CD4-positive, alpha-beta memory T cell (primary cell): ENCODE measurements at regions not wholly inside any gene's neighbourhood (a gene's known extent, or its start where the extent isn't known, plus 50 kb on each side); places are given as distances from the start of the nearest gene placed in this dataset.
"Not testable (repeated sequence)": the region's sequence is repeated elsewhere in the genome, so short reads cannot be mapped to it uniquely, and the experiment has no call there.

Experiments used
- CTCF ChIA-PET: fragments of 350-600 bp; sonication (Branson Sonifier 250); formaldehyde crosslinking; loops from one replicate; lab custom pipeline; 2021; ENCODE audit warnings: inconsistent platforms; ENCODE audit not compliant: partially characterized antibody; lab: Charles Lee
- POLR2A ChIA-PET: fragments of 350-600 bp; sonication (Branson Sonifier 250); formaldehyde crosslinking; loops from one replicate; lab custom pipeline; 2021; ENCODE audit not compliant: partially characterized antibody; lab: Charles Lee
- DNase-seq, 5 donors: peaks; one replicate each; pipeline versions ENCODE4 v3.0.0 to v3.0.0-alpha.2; 2020 to 2022; ENCODE audit warnings: mixed read lengths in 1 of 5
- H3K27ac ChIP-seq: one replicate; pipeline ENCODE4 v1.7.0; 2013; ENCODE audit warnings: low read depth, low read length
- H3K27me3 ChIP-seq: 2 replicates; pipeline ENCODE4 v1.7.0; 2013; ENCODE audit warnings: mild to moderate bottlenecking, low read length, moderate library complexity; ENCODE audit not compliant: insufficient read depth
- H3K36me3 ChIP-seq: 2 replicates; pipeline ENCODE4 v1.7.0; 2013; ENCODE audit warnings: mild to moderate bottlenecking, low read length, moderate library complexity; ENCODE audit not compliant: insufficient read depth
- H3K4me1 ChIP-seq: 2 replicates; pipeline ENCODE4 v1.7.0; 2013; ENCODE audit warnings: mild to moderate bottlenecking, low read length, moderate library complexity; ENCODE audit not compliant: insufficient read depth
- H3K4me3 ChIP-seq, 2 donors: one replicate each; pipeline ENCODE4 v1.7.0; 2013; ENCODE audit warnings: low read length in 2 of 2, mild to moderate bottlenecking in 1 of 2
- H3K9me3 ChIP-seq, 2 donors: one replicate each; pipeline ENCODE4 v1.7.0; 2013; ENCODE audit warnings: low read length in 2 of 2, control low read depth in 1 of 2; ENCODE audit not compliant: control insufficient read depth in 1 of 2
- H3K27ac Mint-ChIP-seq, 7 donors: one replicate each; pipeline ENCODE4 v1.8.0; 2020 to 2021; ENCODE audit warnings: mixed read lengths in 7 of 7, mild to moderate bottlenecking in 6 of 7, inconsistent platforms in 3 of 7, moderate library complexity in 3 of 7
- H3K27me3 Mint-ChIP-seq, 2 donors: one replicate each; pipeline ENCODE4 v1.8.0; 2020 to 2021; ENCODE audit warnings: mixed read lengths in 2 of 2
- H3K36me3 Mint-ChIP-seq, 2 donors: one replicate each; pipeline ENCODE4 v1.8.0; 2020 to 2021; ENCODE audit warnings: mixed read lengths in 2 of 2, inconsistent platforms in 1 of 2, mild to moderate bottlenecking in 1 of 2
- H3K4me1 Mint-ChIP-seq, 4 donors: one replicate each; pipeline ENCODE4 v1.8.0; 2020 to 2021; ENCODE audit warnings: mixed read lengths in 4 of 4, mild to moderate bottlenecking in 1 of 4
- H3K4me3 Mint-ChIP-seq, 8 donors: one replicate each; pipeline ENCODE4 v1.8.0; 2020 to 2021; ENCODE audit warnings: mixed read lengths in 8 of 8, mild to moderate bottlenecking in 7 of 8, moderate library complexity in 6 of 8, inconsistent platforms in 3 of 8
- H3K9me3 Mint-ChIP-seq, 8 donors: one replicate each; pipeline ENCODE4 v1.8.0; 2020 to 2021; ENCODE audit warnings: mixed read lengths in 8 of 8, mild to moderate bottlenecking in 5 of 8, inconsistent platforms in 3 of 8, moderate library complexity in 1 of 8
- intact Hi-C: fragments of 100-400 bp; cut with micrococcal nuclease; formaldehyde crosslinking; loops from one replicate; pipeline ENCODE4 v1.15.1; 2023

- H3K27me3 Mint-ChIP-seq, H3K4me1 Mint-ChIP-seq, H3K9me3 ChIP-seq, POLR2A ChIA-PET, H3K4me1 ChIP-seq, H3K9me3 Mint-ChIP-seq, DNase-seq, intact Hi-C loops, H3K4me3 ChIP-seq, H3K27ac Mint-ChIP-seq, H3K4me3 Mint-ChIP-seq, H3K27ac ChIP-seq, H3K36me3 Mint-ChIP-seq, H3K27me3 ChIP-seq, H3K36me3 ChIP-seq: not testable (repeated sequence)
- CTCF ChIA-PET: interaction anchor here (1.2 kb wide), 1 partner anchor 137 kb away, joined by 5 read pairs; no protein-coding TSS in a partner anchor
These were observed 53.4 kb upstream of the MED14 start for GRCh38 chrX:40788698-40789097.

DNA sequence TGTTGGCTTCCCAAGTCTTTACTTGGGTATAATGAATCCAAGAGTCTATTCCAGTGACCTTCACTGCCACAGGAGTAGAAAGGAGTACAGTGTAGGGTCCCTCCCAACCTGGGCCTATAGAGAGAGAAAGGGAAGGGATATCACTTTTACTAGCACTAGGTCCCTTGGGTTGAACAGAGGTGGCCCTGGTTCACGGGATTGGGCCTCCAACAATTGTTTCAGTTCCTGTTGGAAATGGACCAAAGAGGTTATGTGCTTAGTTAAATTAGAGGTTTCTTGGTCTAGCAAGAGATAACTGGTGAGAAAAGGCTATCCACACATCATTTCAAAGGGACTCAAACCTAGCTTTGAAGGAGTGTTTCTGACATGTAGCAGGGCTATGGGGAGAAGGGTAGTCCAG, 57.1 kb upstream of the MED14 start:
- Mint-ChIP-seq H3K9me3 (peaks cover 0 to 5% (median 0%) of the 10 kb centered on the region in 8 donors), H3K27ac (no peak overlapping the region), H3K27me3 (peaks cover 3 to 4% of the 10 kb centered on the region in 2 donors), H3K4me1 (peaks cover 0 to 7% (median 3%) of the 10 kb centered on the region in 4 donors), H3K36me3 (peaks cover 0 to 2% of the 10 kb centered on the region in 2 donors), H3K4me3 (no peak overlapping the region)
- ChIA-PET POLR2A (no interaction called here), CTCF (interaction anchor here (8.3 kb wide), 1 partner anchor 141 kb away, joined by 88 read pairs; no protein-coding TSS in a partner anchor)
- no peak for DNase-seq
- no peaks in the 10 kb centered on the region for H3K36me3 ChIP-seq
- no peak overlapping the region for H3K4me3 ChIP-seq
- H3K27ac ChIP-seq: no peak overlapping the region
- no peaks in the 10 kb centered on the region for H3K4me1 ChIP-seq
- intact Hi-C loops: loop anchor here (5.0 kb wide), 1 partner anchor 55 kb away; the partner anchor contains the start of gene MED14
- no peaks in the 10 kb centered on the region for H3K27me3 ChIP-seq
- H3K9me3 ChIP-seq: no peaks in the 10 kb centered on the region

- H3K36me3 Mint-ChIP-seq, POLR2A ChIA-PET, H3K36me3 ChIP-seq, H3K4me1 ChIP-seq, H3K27me3 ChIP-seq, H3K4me3 Mint-ChIP-seq, H3K4me1 Mint-ChIP-seq, H3K27me3 Mint-ChIP-seq, H3K9me3 ChIP-seq, H3K27ac ChIP-seq, DNase-seq, H3K4me3 ChIP-seq, H3K27ac Mint-ChIP-seq, H3K9me3 Mint-ChIP-seq: not testable (repeated sequence)
- intact Hi-C loops: loop anchor here (1.0 to 5.0 kb wide), 4 partner anchors 57 to 320 kb away; partner anchors contain the start of gene MED14
- CTCF ChIA-PET: interaction anchor here (0.7 to 8.3 kb wide), 13 partner anchors 10 to 322 kb away, joined by 3 to 88 read pairs (median 4); partner anchors contain the start of gene MED14
These were observed 59.4 kb upstream of the MED14 start for GRCh38 chrX:40794829-40795130.

- H3K4me1 ChIP-seq, intact Hi-C loops, H3K27me3 ChIP-seq, H3K4me3 Mint-ChIP-seq, H3K4me1 Mint-ChIP-seq, H3K27ac ChIP-seq, DNase-seq, H3K4me3 ChIP-seq, POLR2A ChIA-PET, H3K9me3 Mint-ChIP-seq, CTCF ChIA-PET, H3K36me3 ChIP-seq, H3K27me3 Mint-ChIP-seq, H3K27ac Mint-ChIP-seq, H3K36me3 Mint-ChIP-seq, H3K9me3 ChIP-seq: not testable (repeated sequence)
These were observed 64.4 kb upstream of the MED14 start for GRCh38 chrX:40799745-40800144.

GRCh38 chrX:40805404-40805803, 70.1 kb upstream of the MED14 start:
- Mint-ChIP-seq H3K27ac (no peak overlapping the region), H3K4me3 (no peak overlapping the region), H3K9me3 (no peaks in the 10 kb centered on the region), H3K4me1 (peaks cover 0 to 3% (median 0%) of the 10 kb centered on the region in 4 donors), H3K27me3 (no peaks in the 10 kb centered on the region), H3K36me3 (no peaks in the 10 kb centered on the region)
- CTCF ChIA-PET: interaction anchor here (1.2 kb wide), 1 partner anchor 12 kb away, joined by 6 read pairs; no protein-coding TSS in a partner anchor
- no peaks in the 10 kb centered on the region for H3K4me1 ChIP-seq
- H3K4me3 ChIP-seq: no peak overlapping the region
- no peaks in the 10 kb centered on the region for H3K36me3 ChIP-seq
- DNase-seq: no peak
- H3K27me3 ChIP-seq: no peaks in the 10 kb centered on the region
- no peaks in the 10 kb centered on the region for H3K9me3 ChIP-seq
- H3K27ac ChIP-seq: no peak overlapping the region
- intact Hi-C loops: no loop called here
- POLR2A ChIA-PET: no interaction called here

GRCh38 chrX:40806513-40807220, 71.3 kb upstream of the MED14 start:
- POLR2A ChIA-PET: no interaction called here
- Histone ChIP-seq H3K9me3 (no peaks in the 10 kb centered on the region), H3K4me3 (no peak overlapping the region), H3K27me3 (no peaks in the 10 kb centered on the region), H3K27ac (no peak overlapping the region), H3K36me3 (no peaks in the 10 kb centered on the region), H3K4me1 (no peaks in the 10 kb centered on the region)
- intact Hi-C loops: no loop called here
- no peak overlapping the region for H3K27ac Mint-ChIP-seq
- CTCF ChIA-PET: no interaction called here
- peaks cover 0 to 3% (median 0%) of the 10 kb centered on the region in 4 donors for H3K4me1 Mint-ChIP-seq
- no peaks in the 10 kb centered on the region for H3K9me3 Mint-ChIP-seq
- H3K36me3 Mint-ChIP-seq: no peaks in the 10 kb centered on the region
- no peak for DNase-seq
- no peak overlapping the region for H3K4me3 Mint-ChIP-seq
- H3K27me3 Mint-ChIP-seq: no peaks in the 10 kb centered on the region

DNA sequence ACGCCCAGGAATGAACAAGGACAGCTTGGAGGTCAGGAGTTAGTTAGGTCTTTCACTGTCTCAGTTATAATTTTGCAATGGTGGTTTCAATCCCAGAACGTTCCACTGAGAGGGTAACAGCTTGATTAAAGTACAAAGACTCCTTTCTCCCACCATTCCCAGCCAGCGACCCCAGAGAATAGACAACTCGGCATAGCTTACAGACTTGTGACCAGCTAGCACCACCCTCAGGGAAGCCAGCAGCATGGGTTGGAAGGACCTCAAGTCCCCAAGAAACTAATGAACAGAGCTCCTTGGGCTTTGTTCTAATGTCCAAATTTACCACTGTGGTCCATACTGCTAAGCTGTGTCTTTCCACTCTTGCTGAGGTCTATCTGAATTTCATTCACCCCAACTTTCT, 72.0 kb upstream of the MED14 start:
- H3K36me3 ChIP-seq: no peaks in the 10 kb centered on the region
- no peak overlapping the region for H3K27ac ChIP-seq
- Mint-ChIP-seq H3K4me1 (peaks cover 0 to 3% (median 0%) of the 10 kb centered on the region in 4 donors), H3K36me3 (no peaks in the 10 kb centered on the region), H3K27me3 (no peaks in the 10 kb centered on the region), H3K9me3 (no peaks in the 10 kb centered on the region), H3K4me3 (no peak overlapping the region), H3K27ac (no peak overlapping the region)
- intact Hi-C loops: no loop called here
- H3K4me3 ChIP-seq: no peak overlapping the region
- no peaks in the 10 kb centered on the region for H3K4me1 ChIP-seq
- ChIA-PET CTCF (interaction anchor here (0.7 kb wide), 1 partner anchor 13 kb away, joined by 3 read pairs; no protein-coding TSS in a partner anchor), POLR2A (no interaction called here)
- no peaks in the 10 kb centered on the region for H3K27me3 ChIP-seq
- no peak for DNase-seq
- H3K9me3 ChIP-seq: no peaks in the 10 kb centered on the region
